ENCODE measurements at regions not wholly inside any gene's neighbourhood (a gene's known extent, or its start where the extent isn't known, plus 50 kb on each side); places are given as distances from the start of the nearest gene placed in this dataset.

DNA sequence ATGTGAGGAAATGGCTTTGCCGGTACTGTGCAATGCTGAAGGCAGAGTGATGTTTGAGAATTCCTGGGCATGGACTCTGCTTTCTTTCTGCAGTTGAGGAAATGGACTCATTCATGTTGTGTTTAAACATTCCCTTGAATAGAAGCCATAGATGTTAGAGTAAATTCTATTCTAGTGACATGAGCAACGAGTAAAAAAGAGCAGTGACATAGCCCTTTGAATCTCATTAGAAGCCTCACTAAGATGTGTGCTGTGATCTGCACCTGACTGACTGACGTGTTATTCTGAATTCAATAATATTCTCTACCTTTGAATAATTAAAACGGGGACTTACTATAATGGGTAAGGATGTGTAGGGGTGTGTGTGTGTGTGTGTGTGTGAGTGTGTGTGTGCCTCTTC lies 113.7 kb upstream of the KLF4 start:
- no peak for ATAC-seq (ENCODE audit: low FRiP score)
- no peak for TF ChIP-seq CTCF (IDR thresholded peaks at IDR 0.05)
- no peak for DNase-seq (ENCODE audit: low spot score)

- TF ChIP-seq CTCF (IDR thresholded peaks at IDR 0.05), result no peak
- ATAC-seq (ENCODE audit: low FRiP score) (peak; percentile 90), DNase-seq (ENCODE audit: low spot score) (no peak)
These were observed 110.5 kb upstream of the KLF4 start for GRCh38 chr9:107600060-107600573.

DNA sequence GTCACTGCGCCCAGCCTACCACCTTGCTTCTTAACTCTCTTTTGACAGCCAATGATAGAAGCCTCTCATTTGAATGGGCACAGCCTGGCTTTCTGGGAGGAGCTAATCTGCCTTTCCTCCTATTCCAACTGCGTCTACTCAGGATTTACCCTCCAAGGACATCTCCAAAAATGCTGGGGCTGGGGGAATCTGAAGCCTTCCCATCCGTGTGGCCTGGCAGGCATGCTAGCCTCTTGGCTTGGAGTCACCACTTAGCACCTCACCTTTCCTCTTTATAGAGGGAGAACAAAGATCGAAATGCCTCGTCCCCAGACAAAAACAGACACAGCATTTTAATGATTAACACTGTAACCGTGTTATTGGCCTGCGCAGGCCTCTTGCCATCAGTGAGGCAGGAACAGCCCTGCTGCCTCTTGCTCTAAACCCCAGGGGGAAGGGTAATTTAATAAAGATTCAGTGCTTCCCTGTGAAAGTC lies 108.2 kb upstream of the KLF4 start:
- DNase-seq (ENCODE audit: low spot score) (no peak), ATAC-seq (ENCODE audit: low FRiP score) (no peak)
- no peak for TF ChIP-seq CTCF (IDR thresholded peaks at IDR 0.05)

GRCh38 chr9:107594908-107595530 lies 105.5 kb upstream of the KLF4 start:
- DNase-seq (ENCODE audit: low spot score) (no peak), ATAC-seq (ENCODE audit: low FRiP score) (no peak)

DNA sequence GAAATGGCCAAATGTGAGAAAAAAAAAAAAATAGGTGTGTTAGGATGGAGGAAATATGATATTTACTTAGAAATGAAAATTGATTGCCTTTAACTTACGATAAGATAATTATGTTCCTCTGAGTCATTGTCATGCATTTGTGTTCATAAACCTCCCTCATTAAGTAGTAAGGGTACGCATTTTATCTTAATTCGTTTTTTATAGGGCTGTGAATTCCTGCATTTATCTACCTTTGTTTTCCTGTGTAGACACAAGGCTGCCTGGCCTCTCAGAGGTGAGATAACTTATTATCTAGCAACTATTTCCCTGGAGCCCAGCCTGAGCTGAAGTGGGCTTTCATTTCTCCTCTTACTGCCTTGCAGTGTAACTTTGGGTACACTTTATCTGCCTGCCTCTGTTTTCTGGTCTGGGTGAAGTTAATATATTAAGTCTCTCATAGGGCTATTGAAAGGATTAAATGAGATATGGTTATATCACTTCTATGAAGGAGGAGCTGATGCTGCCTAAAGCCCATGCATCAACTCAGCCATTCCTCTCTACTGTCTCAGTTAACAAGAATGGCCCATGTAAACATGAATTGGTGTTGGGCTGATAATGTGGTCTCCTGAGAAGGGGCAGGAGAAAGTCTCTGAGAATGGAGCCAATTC lies 103.8 kb upstream of the KLF4 start:
- TF ChIP-seq CTCF (IDR thresholded peaks at IDR 0.05), result no peak
- ATAC-seq (ENCODE audit: low FRiP score) (no peak), DNase-seq (ENCODE audit: low spot score) (no peak)

More at GRCh38 chr9:107594908-107595530, 105.5 kb upstream of the KLF4 start:
- no peak for TF ChIP-seq CTCF (IDR thresholded peaks at IDR 0.05)

GRCh38 chr9:107592424-107592823 lies 102.9 kb upstream of the KLF4 start:
- DNase-seq (ENCODE audit: low spot score) (no peak), ATAC-seq (ENCODE audit: low FRiP score) (no peak)
- no peak for TF ChIP-seq CTCF (IDR thresholded peaks at IDR 0.05)

DNA sequence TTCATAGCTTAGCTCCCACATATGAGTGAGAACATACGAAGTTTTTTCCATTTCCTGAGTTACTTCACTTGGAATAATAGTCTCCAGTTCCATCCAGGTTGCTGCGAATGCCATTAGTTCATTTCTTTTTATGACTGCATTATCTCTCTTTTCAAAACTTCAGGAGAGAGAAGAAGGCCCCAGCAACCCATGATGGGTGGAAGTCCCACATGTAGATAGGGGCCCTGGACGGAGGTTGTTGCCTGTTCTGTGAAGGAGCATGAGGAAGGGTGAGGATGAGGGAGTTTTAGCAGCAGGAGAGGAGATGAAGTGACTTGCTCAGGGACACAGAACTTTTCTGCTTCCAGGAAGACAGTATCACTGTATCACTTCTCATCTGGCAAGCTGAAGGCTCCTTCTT lies 102.2 kb upstream of the KLF4 start:
- DNase-seq (ENCODE audit: low spot score) (no peak), ATAC-seq (ENCODE audit: low FRiP score) (no peak)
- TF ChIP-seq CTCF (IDR thresholded peaks at IDR 0.05), result no peak
